22Rv1 (cell line): ENCODE measurements at regions not wholly inside any gene's neighbourhood (a gene's known extent, or its start where the extent isn't known, plus 50 kb on each side); places are given as distances from the start of the nearest gene placed in this dataset.

Experiments used
- H3K27ac ChIP-seq: fragments of 450-650 bp; 2 replicates; pipeline ENCODE4 v1.5.1; 2017
- ZFX ChIP-seq: fragments of 450-650 bp; IDR thresholded peaks from 2 replicates; pipeline ENCODE4 v1.6.1; 2017; ENCODE audit warnings: antibody characterized with exemption, borderline replicate concordance
- TF ChIP-seq, protein P1 (sequence below): fragments of 450-650 bp; IDR thresholded peaks from 2 replicates; pipeline ENCODE4 v1.5.1; 2017; ENCODE audit warnings: mild to moderate bottlenecking

DNA sequence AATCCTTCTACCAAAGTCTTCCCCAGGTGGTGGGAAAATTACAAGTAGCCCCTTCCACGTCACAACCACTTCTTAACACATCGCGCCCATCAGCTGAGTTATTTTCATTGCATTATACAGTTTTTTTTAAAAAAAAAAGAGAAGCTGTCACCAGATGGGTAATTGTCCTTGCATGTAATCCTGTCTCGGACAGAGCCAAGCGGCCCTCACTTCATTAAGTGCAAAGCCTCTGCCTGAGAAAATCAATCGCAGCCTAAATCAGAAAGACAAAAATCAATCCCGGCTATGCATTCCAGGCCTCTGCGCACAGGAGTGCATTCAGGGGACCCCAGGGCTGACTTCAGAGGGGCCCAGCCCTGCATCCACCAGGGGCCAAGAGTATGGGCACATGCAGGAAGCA is 538.9 kb downstream of the NPHP4 start:
- no peak overlapping the region for H3K27ac ChIP-seq
- no peak for TF ChIP-seq ZFX
- TF ChIP-seq, protein P1, sequence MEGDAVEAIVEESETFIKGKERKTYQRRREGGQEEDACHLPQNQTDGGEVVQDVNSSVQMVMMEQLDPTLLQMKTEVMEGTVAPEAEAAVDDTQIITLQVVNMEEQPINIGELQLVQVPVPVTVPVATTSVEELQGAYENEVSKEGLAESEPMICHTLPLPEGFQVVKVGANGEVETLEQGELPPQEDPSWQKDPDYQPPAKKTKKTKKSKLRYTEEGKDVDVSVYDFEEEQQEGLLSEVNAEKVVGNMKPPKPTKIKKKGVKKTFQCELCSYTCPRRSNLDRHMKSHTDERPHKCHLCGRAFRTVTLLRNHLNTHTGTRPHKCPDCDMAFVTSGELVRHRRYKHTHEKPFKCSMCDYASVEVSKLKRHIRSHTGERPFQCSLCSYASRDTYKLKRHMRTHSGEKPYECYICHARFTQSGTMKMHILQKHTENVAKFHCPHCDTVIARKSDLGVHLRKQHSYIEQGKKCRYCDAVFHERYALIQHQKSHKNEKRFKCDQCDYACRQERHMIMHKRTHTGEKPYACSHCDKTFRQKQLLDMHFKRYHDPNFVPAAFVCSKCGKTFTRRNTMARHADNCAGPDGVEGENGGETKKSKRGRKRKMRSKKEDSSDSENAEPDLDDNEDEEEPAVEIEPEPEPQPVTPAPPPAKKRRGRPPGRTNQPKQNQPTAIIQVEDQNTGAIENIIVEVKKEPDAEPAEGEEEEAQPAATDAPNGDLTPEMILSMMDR, result no peak

DNA sequence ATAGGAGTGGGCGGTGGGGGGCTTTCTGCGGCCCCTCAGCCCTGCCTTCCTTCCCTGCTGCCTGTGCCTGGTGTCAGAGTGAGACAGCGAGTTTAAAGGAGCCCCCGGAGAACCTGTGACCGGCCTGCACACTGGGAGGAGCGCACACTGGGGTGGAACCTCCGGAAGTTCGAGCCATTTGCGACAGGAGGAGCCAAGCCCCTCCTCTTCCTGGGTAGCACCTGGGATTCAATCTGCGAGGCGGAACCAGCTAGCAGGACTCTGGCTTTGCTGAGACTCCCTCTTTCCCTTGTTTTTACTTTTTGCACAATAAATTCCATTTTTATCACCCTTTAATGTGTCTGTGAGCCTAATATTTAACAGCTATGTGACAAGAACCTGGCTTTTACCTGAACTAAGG is 540.6 kb downstream of the NPHP4 start:
- H3K27ac ChIP-seq, result no peak overlapping the region
- TF ChIP-seq, protein P1, result no peak
- TF ChIP-seq ZFX, result no peak

DNA sequence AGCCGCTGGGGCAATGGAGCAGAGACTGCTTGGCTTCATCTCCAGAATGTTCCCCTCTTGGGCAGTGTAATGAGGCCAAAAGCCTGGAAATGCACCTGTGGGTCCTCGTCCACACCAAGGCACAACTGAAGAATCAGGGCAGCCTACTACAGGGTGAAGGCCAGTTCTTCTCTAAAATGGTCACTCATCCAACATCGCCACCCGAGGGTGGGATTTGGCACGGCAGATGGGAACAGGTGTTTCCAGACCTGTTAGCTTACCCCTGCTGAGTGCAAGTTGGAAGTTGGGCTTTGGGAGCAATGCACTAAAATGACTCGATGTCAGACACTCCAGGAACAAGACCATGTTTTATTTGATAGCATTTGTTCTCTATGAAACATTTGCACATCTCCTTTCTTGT is 543.7 kb downstream of the NPHP4 start:
- TF ChIP-seq, protein P1, result no peak
- TF ChIP-seq ZFX, result no peak
- no peak overlapping the region for H3K27ac ChIP-seq

DNA sequence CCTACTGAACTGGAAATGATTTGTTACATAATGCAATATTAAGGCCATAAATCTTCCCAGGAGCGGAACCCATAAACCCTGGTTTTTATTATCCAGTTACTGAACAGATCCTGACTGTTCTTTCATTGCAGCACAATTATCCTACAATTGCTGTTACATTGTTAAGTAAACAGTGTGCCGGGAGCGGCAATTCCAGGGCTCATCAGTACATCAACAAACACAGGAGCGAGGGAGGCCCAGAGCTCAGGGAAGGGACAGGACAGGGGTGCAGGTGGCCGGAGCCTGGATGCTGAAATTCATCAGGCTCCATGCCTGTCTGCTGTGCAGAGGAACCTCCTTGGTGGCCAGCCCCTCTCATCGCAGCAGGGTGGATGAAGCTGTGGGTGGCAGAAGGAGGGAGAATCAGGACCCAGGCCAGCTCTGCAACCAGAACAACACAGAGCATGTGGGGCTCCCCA is 544.7 kb downstream of the NPHP4 start:
- no peak overlapping the region for H3K27ac ChIP-seq
- TF ChIP-seq, protein P1, result no peak
- TF ChIP-seq ZFX, result no peak

DNA sequence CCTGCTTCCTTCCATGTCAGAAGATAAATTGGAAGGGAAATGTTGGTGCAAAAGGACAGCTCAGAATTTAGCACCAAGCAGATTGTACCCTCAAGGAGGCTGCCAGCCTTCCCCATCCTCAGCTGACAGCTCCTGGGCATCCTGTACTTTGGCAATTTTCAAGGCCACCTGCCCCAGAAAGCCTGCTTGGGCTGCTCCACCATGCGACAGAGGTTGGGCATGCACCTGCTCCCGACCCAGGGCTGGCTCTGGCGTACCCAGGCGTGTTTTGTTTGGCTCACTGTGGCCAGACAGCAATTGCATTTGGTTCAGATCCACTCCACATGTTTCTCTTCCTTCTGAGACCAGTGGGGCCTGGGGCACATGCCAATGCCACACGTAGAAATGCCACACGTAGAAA is 547.8 kb downstream of the NPHP4 start:
- TF ChIP-seq, protein P1, result no peak
- TF ChIP-seq ZFX, result no peak
- no peak overlapping the region for H3K27ac ChIP-seq

DNA sequence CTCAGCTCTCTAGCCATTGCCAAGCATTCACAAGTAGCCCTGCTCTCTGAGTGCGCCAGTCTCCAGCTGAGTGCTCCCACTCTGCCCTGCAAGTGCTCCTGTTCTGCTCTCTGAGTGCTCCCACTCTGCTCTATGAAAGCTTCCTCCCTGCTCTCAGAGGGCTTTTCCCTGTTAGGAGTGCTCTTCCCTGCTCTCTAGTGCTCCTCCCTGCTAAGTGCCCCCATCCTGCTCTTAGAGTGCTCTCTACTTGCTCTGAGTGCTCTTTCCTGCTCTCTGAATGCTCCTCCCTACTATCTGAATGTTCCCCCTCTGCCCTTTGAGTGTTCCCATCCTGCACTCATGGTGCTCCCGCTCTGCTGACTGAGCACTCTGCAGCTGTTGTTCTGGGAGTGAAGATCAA is 555.4 kb downstream of the NPHP4 start:
- TF ChIP-seq, protein P1, result no peak
- no peak for TF ChIP-seq ZFX
- no peak overlapping the region for H3K27ac ChIP-seq

DNA sequence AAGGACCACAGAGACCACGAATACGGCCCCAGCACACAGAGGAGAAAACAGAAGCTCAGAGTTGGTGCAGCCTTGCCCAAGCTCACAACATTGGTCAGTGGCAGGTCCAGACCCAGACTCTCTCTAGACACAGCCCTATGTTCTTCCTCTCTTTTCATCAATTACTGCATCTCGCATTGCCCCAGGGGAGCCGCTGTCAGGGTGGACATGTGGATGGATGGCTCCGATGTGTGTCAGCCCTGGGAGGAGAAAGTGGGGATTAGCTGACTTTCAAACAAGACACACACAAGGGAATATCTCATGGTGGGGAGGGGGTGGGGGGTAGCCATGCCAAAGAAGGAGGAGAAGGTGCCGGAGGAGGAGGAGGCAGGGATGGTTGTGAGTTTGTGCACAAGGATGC is 556.8 kb downstream of the NPHP4 start:
- no peak overlapping the region for H3K27ac ChIP-seq
- TF ChIP-seq ZFX, result no peak
- TF ChIP-seq, protein P1, result no peak
